B cell (primary cell): ENCODE measurements at regions not wholly inside any gene's neighbourhood (a gene's known extent, or its start where the extent isn't known, plus 50 kb on each side); places are given as distances from the start of the nearest gene placed in this dataset.

ENCODE experiments used
- ATAC-seq: fragments of 200-7000 bp; cut with Tn5 transposase; one replicate; pipeline ENCODE4 v1.10.0; 2021; ENCODE audit warnings: low read depth, mild to moderate bottlenecking, moderate number of reproducible peaks, moderate library complexity
- CTCF ChIA-PET: fragments of 350-600 bp; sonication (Branson Sonifier 250); formaldehyde crosslinking; loops from one replicate; lab custom pipeline; 2021; ENCODE audit warnings: antibody characterized with exemption, inconsistent platforms; lab: Charles Lee
- POLR2A ChIA-PET: fragments of 350-600 bp; sonication (Branson Sonifier 250); formaldehyde crosslinking; loops from one replicate; lab custom pipeline; 2021; ENCODE audit warnings: antibody characterized with exemption; lab: Charles Lee
- DNase-seq: peaks from one replicate; pipeline ENCODE4 v3.0.0; 2013
- H2AFZ ChIP-seq: 2 replicates; pipeline ENCODE4 v1.6.1; 2012; ENCODE audit warnings: mild to moderate bottlenecking, low read depth, low read length; ENCODE audit not compliant: insufficient read depth, poor library complexity, severe bottlenecking
- H3K27ac ChIP-seq, 2 donors: 1 replicate in 1 of 2; 2 replicates in 1 of 2; pipeline ENCODE4 v1.5.1; 2012 to 2013; ENCODE audit warnings: low read length in 2 of 2, mild to moderate bottlenecking in 2 of 2, moderate library complexity in 1 of 2
- H3K27me3 ChIP-seq, 4 experiments: fragments of 200-600 bp in 1 of 4; sonication (generic) in 1 of 4; replicated peaks in 1 of 4; 1 replicate in 2 of 4; 2 replicates in 2 of 4; pipeline versions ENCODE4 v1.6.1 to v1.7.0; 2013 to 2016; ENCODE audit warnings: low read length in 3 of 4, mild to moderate bottlenecking in 2 of 4, mixed read lengths in 1 of 4, moderate library complexity in 1 of 4; ENCODE audit not compliant: insufficient read depth in 4 of 4, control insufficient read depth in 3 of 4; ENCODE audit errors: control extremely low read depth in 1 of 4
- H3K36me3 ChIP-seq, 2 experiments: replicated peaks in 1 of 2; 1 replicate in 1 of 2; 2 replicates in 1 of 2; pipeline versions ENCODE4 v1.6.1 to v1.7.1; 2013; ENCODE audit warnings: low read length in 1 of 2; ENCODE audit not compliant: insufficient read depth in 2 of 2, control insufficient read depth in 1 of 2; ENCODE audit errors: control extremely low read depth in 1 of 2, extremely low read depth in 1 of 2
- H3K4me1 ChIP-seq, 2 donors: fragments of 200-600 bp in 1 of 2; sonication (generic) in 1 of 2; 1 replicate in 1 of 2; 2 replicates in 1 of 2; pipeline versions ENCODE4 v1.5.1 to v1.6.1; 2013 to 2017; ENCODE audit warnings: low read length in 2 of 2; ENCODE audit not compliant: control insufficient read depth in 2 of 2, insufficient read depth in 2 of 2
- H3K4me2 ChIP-seq: replicated peaks from 2 replicates; pipeline ENCODE3; 2012; ENCODE audit warnings: mild to moderate bottlenecking, low read depth, low read length; ENCODE audit not compliant: poor library complexity, severe bottlenecking
- H3K4me3 ChIP-seq, 5 experiments: fragments of 200-600 bp in 1 of 5; sonication (generic) in 1 of 5; 1 replicate in 3 of 5; 2 replicates in 2 of 5; pipeline versions ENCODE4 v1.5.1 to v1.7.0; 2011 to 2016; ENCODE audit warnings: low read length in 4 of 5, mild to moderate bottlenecking in 4 of 5, low read depth in 2 of 5, control low read depth in 1 of 5, moderate library complexity in 1 of 5; ENCODE audit not compliant: insufficient read depth in 1 of 5; ENCODE audit errors: control extremely low read depth in 1 of 5, extremely low read depth in 1 of 5
- H3K79me2 ChIP-seq: fragments of 200-600 bp; sonication (generic); one replicate; pipeline ENCODE4 v1.6.0; 2016; ENCODE audit warnings: low read length; ENCODE audit not compliant: control insufficient read depth, insufficient read depth
- H3K9ac ChIP-seq: fragments of 200-600 bp; sonication (generic); 2 replicates; pipeline ENCODE4 v1.6.1; 2017; ENCODE audit warnings: mild to moderate bottlenecking, low read length, moderate library complexity
- H3K9me3 ChIP-seq, 3 donors: one replicate each; pipeline versions ENCODE4 v1.6.1 to v1.7.1; 2013; ENCODE audit warnings: low read length in 2 of 3; ENCODE audit not compliant: control insufficient read depth in 2 of 3, insufficient read depth in 1 of 3; ENCODE audit errors: control extremely low read depth in 1 of 3
- H4K20me1 ChIP-seq: 2 replicates; pipeline ENCODE4 v1.6.0; 2012; ENCODE audit warnings: mild to moderate bottlenecking, low read length; ENCODE audit not compliant: insufficient read depth, control insufficient read depth, poor library complexity, severe bottlenecking
- H3K27ac Mint-ChIP-seq: one replicate; pipeline ENCODE4 v1.8.0; 2021; ENCODE audit warnings: mixed read lengths
- H3K27me3 Mint-ChIP-seq: one replicate; pipeline ENCODE4 v1.8.0; 2021; ENCODE audit warnings: mixed read lengths
- H3K4me1 Mint-ChIP-seq: one replicate; pipeline ENCODE4 v1.8.0; 2021; ENCODE audit warnings: mixed read lengths
- H3K4me3 Mint-ChIP-seq: one replicate; pipeline ENCODE4 v1.8.0; 2021; ENCODE audit warnings: mixed read lengths
- H3K9me3 Mint-ChIP-seq: one replicate; pipeline ENCODE4 v1.8.0; 2022; ENCODE audit warnings: mixed read lengths; ENCODE audit not compliant: insufficient read depth
- EZH2 ChIP-seq: IDR thresholded peaks from 2 replicates; pipeline ENCODE4 v1.6.1; 2012; ENCODE audit warnings: borderline replicate concordance, low read depth, mild to moderate bottlenecking, moderate library complexity, low read length; ENCODE audit not compliant: insufficient read depth, poor library complexity, severe bottlenecking
- WGBS: methylation state at CpG from one replicate; pipeline ENCODE4 v1.1.5; 2013; ENCODE audit warnings: missing lambda C conversion rate; ENCODE audit not compliant: insufficient coverage; 5-methylcytosine and 5-hydroxymethylcytosine counted together
- intact Hi-C: fragments of 100-400 bp; cut with micrococcal nuclease; formaldehyde crosslinking; loops from one replicate; pipeline ENCODE4 v1.10.0; 2022
- TF ChIP-seq, protein P1 (sequence below): fragments of 200-600 bp; IDR thresholded peaks from one replicate; pipeline ENCODE4 v1.8.0; 2022; ENCODE audit warnings: antibody characterized with exemption, mild to moderate bottlenecking

- H3K9me3 ChIP-seq, result peaks cover 0 to 26% (median 0%) of the 10 kb centered on the region in 3 donors
- H3K9ac ChIP-seq, result no peak overlapping the region
- H3K4me1 ChIP-seq, result no peaks in the 10 kb centered on the region
- H3K27me3 ChIP-seq, result no peaks in the 10 kb centered on the region
- POLR2A ChIA-PET, result no interaction called here
- no peak overlapping the region for H3K27ac ChIP-seq
- no peaks in the 10 kb centered on the region for H4K20me1 ChIP-seq
- CTCF ChIA-PET, result no interaction called here
- H3K4me2 ChIP-seq, result no peak overlapping the region
- Mint-ChIP-seq H3K27me3 (no peaks in the 10 kb centered on the region), H3K9me3 (no peaks in the 10 kb centered on the region), H3K27ac (no peak overlapping the region), H3K4me1 (no peaks in the 10 kb centered on the region), H3K4me3 (no peak overlapping the region)
- no peaks in the 10 kb centered on the region for H3K36me3 ChIP-seq
- 82% methylated on average over 9 of the region's 12 CpGs for WGBS
- H2AFZ ChIP-seq, result no peak overlapping the region
- H3K4me3 ChIP-seq, result no peak overlapping the region
- no peak for TF ChIP-seq EZH2
- TF ChIP-seq, protein P1, sequence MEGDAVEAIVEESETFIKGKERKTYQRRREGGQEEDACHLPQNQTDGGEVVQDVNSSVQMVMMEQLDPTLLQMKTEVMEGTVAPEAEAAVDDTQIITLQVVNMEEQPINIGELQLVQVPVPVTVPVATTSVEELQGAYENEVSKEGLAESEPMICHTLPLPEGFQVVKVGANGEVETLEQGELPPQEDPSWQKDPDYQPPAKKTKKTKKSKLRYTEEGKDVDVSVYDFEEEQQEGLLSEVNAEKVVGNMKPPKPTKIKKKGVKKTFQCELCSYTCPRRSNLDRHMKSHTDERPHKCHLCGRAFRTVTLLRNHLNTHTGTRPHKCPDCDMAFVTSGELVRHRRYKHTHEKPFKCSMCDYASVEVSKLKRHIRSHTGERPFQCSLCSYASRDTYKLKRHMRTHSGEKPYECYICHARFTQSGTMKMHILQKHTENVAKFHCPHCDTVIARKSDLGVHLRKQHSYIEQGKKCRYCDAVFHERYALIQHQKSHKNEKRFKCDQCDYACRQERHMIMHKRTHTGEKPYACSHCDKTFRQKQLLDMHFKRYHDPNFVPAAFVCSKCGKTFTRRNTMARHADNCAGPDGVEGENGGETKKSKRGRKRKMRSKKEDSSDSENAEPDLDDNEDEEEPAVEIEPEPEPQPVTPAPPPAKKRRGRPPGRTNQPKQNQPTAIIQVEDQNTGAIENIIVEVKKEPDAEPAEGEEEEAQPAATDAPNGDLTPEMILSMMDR, result no peak
- H3K79me2 ChIP-seq, result no peaks in the 10 kb centered on the region
- intact Hi-C loops, result no loop called here
- ATAC-seq, result no peak
- no peak for DNase-seq
Measured at GRCh38 chr14:101037021-101037817, 133.7 kb upstream of the RTL1 start.

DNA sequence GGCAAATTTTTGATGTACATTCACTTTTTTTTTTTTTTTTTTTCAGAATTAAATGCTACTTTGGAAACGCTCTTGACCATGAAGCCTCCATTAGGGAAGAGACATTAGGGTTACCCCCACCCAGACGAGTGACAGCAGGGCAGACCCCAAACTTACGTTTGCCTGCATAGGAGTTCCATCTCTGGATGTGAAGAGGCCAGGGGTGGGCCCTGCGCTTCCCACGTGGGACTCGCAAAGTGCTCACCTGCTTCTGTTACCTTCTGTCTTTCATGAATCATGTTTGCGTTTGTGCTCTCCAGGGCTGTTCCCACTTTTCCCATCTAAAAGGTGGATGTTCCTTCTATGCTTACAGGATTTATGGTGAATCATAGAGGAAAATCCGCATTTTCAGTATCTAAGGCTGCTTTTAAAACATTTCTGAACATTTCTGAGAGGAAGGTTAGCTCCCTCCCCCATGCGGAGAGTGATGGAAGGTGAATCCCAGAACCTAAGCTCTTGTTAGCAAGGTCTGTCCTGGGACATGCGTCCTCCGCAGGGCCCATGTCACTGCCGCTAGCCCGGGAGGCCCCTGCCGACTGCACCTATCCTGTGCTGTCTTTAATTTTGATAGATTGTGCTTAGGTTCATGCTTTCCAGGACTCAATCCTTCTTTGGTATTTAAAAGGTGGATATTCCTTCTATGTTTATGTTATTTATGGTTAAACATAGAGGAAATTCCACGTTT is 135.7 kb upstream of the RTL1 start:
- ChIA-PET POLR2A (no interaction called here), CTCF (no interaction called here)
- ATAC-seq (no peak), DNase-seq (no peak)
- TF ChIP-seq, protein P1, result no peak
- no peak for TF ChIP-seq EZH2
- WGBS, result 96% methylated on average over 8 of the region's 15 CpGs
- no peaks in the 10 kb centered on the region for H3K27me3 Mint-ChIP-seq
- Histone ChIP-seq H3K9me3 (peaks cover 0 to 16% (median 0%) of the 10 kb centered on the region in 3 donors), H3K9ac (no peak overlapping the region), H3K4me2 (no peak overlapping the region), H3K4me3 (no peak overlapping the region), H3K4me1 (no peaks in the 10 kb centered on the region), H3K27ac (no peak overlapping the region), H4K20me1 (no peaks in the 10 kb centered on the region), H3K79me2 (no peaks in the 10 kb centered on the region), H3K36me3 (no peaks in the 10 kb centered on the region), H2AFZ (no peak overlapping the region), H3K27me3 (no peaks in the 10 kb centered on the region)
- no peak overlapping the region for H3K4me3 Mint-ChIP-seq
- H3K4me1 Mint-ChIP-seq, result no peaks in the 10 kb centered on the region
- H3K27ac Mint-ChIP-seq, result no peak overlapping the region
- no peaks in the 10 kb centered on the region for H3K9me3 Mint-ChIP-seq
- intact Hi-C loops, result no loop called here
